ENCODE measurements at regions not wholly inside any gene's neighbourhood (a gene's known extent, or its start where the extent isn't known, plus 50 kb on each side); places are given as distances from the start of the nearest gene placed in this dataset.

- H3K27me3 ChIP-seq (ENCODE audit: control insufficient read depth in 1 of 2, insufficient read depth in 2 of 2, low read length in 2 of 2): no peaks in the 10 kb centered on the region
- FAIRE-seq: no peak
- no peak for TF ChIP-seq DRAP1 (CRISPR knock-in tag; IDR thresholded peaks at IDR 0.05)
- no peak for TF ChIP-seq ZFP1 (CRISPR knock-in tag; IDR thresholded peaks at IDR 0.05)
- TF ChIP-seq ARNT (IDR thresholded peaks at IDR 0.05): no peak
- TF ChIP-seq, protein P1, sequence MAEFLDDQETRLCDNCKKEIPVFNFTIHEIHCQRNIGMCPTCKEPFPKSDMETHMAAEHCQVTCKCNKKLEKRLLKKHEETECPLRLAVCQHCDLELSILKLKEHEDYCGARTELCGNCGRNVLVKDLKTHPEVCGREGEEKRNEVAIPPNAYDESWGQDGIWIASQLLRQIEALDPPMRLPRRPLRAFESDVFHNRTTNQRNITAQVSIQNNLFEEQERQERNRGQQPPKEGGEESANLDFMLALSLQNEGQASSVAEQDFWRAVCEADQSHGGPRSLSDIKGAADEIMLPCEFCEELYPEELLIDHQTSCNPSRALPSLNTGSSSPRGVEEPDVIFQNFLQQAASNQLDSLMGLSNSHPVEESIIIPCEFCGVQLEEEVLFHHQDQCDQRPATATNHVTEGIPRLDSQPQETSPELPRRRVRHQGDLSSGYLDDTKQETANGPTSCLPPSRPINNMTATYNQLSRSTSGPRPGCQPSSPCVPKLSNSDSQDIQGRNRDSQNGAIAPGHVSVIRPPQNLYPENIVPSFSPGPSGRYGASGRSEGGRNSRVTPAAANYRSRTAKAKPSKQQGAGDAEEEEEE (CRISPR knock-in tag; IDR thresholded peaks at IDR 0.05; ENCODE audit: borderline replicate concordance): no peak
- TF ChIP-seq ZNF407 (CRISPR knock-in tag; IDR thresholded peaks at IDR 0.05; ENCODE audit: not compliant biosample characterization): no peak
- no peak for TF ChIP-seq ZNF280B (CRISPR knock-in tag; IDR thresholded peaks at IDR 0.05; ENCODE audit: borderline replicate concordance)
- no peak for TF ChIP-seq FUBP1 (CRISPR knock-in tag; IDR thresholded peaks at IDR 0.05; ENCODE audit: borderline replicate concordance)
- TF ChIP-seq ZNF605 (CRISPR knock-in tag; IDR thresholded peaks at IDR 0.05): no peak
- TF ChIP-seq, protein P2, sequence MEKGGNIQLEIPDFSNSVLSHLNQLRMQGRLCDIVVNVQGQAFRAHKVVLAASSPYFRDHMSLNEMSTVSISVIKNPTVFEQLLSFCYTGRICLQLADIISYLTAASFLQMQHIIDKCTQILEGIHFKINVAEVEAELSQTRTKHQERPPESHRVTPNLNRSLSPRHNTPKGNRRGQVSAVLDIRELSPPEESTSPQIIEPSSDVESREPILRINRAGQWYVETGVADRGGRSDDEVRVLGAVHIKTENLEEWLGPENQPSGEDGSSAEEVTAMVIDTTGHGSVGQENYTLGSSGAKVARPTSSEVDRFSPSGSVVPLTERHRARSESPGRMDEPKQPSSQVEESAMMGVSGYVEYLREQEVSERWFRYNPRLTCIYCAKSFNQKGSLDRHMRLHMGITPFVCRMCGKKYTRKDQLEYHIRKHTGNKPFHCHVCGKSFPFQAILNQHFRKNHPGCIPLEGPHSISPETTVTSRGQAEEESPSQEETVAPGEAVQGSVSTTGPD (CRISPR knock-in tag; IDR thresholded peaks at IDR 0.05): no peak
Observed at GRCh38 chr2:215636816-215637215, 200.9 kb upstream of the FN1 start.

More at GRCh38 chr2:215636816-215637215, 200.9 kb upstream of the FN1 start:
- no peak for ATAC-seq
- Histone ChIP-seq H2AFZ (ENCODE audit: low read length) (no peak overlapping the region), H3K27ac (ENCODE audit: extremely low read length, insufficient read depth, low read length) (no peak overlapping the region), H3K4me1 (ENCODE audit: insufficient read depth, low read length) (peaks cover 16% of the 10 kb centered on the region), H3K4me2 (ENCODE audit: low read depth, low read length) (no peak overlapping the region), H3K79me2 (ENCODE audit: insufficient read depth, low read length) (no peaks in the 10 kb centered on the region), H3K36me3 (replicated peaks in 1 of 2; ENCODE audit: control insufficient read depth in 1 of 2, insufficient read depth in 2 of 2, low read length in 2 of 2) (no peaks in the 10 kb centered on the region), H3K9ac (ENCODE audit: insufficient read depth, low read depth, low read length) (no peak overlapping the region), H4K20me1 (ENCODE audit: insufficient read depth, low read length) (no peaks in the 10 kb centered on the region), H3K9me3 (ENCODE audit: low read length) (peaks cover 47% of the 10 kb centered on the region), H3K4me3 (replicated peaks in 1 of 3; ENCODE audit: insufficient read depth in 1 of 3, low read depth in 2 of 3, low read length in 3 of 3) (no peak overlapping the region)
- ChIA-PET CTCF (ENCODE audit: low intra/inter-chr PET ratio, low total read pairs) (no interaction called here), POLR2A (interaction anchor here (1.7 kb wide), 1 partner anchor 18 kb away, joined by 7 read pairs; no protein-coding TSS in a partner anchor)
- BruUV-seq (replicated peaks): no TSS peak
- no peak for DNase-seq (ENCODE audit: low spot score)
- WGBS (ENCODE audit: low lambda C conversion rate): 75% methylated on average over 3 of the region's 3 CpGs
- intact Hi-C loops (cut with micrococcal nuclease; ENCODE audit: unreplicated experiment): no loop called here
- in situ Hi-C loops (cut with HindIII; ENCODE audit: extremely low pct_ligation_motif_present, low pct_unique_long_range_greater_than_20kb): no loop called here

Measured in HepG2 (cell line).